ENCODE measurements at regions not wholly inside any gene's neighbourhood (a gene's known extent, or its start where the extent isn't known, plus 50 kb on each side); places are given as distances from the start of the nearest gene placed in this dataset.

DNA sequence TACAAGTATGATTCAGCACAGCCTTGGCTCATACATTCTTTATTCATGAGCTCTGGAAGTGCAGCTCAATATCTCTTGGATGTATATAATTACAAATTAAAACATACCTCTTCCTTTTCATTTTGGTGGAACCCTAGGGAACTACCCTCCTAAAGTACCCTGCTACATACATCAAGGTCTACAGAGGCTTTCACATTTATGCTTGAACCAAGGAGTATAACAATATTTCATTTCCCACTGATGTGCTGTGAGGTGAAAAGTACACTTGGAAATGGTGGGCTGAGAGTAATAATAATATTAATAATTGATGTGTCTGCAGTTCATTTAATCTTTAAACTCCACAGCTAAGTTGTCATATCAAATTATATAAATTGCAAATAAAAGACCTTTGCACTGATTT is 142.2 kb upstream of the LRRC3B start:
- TF ChIP-seq, protein P1, sequence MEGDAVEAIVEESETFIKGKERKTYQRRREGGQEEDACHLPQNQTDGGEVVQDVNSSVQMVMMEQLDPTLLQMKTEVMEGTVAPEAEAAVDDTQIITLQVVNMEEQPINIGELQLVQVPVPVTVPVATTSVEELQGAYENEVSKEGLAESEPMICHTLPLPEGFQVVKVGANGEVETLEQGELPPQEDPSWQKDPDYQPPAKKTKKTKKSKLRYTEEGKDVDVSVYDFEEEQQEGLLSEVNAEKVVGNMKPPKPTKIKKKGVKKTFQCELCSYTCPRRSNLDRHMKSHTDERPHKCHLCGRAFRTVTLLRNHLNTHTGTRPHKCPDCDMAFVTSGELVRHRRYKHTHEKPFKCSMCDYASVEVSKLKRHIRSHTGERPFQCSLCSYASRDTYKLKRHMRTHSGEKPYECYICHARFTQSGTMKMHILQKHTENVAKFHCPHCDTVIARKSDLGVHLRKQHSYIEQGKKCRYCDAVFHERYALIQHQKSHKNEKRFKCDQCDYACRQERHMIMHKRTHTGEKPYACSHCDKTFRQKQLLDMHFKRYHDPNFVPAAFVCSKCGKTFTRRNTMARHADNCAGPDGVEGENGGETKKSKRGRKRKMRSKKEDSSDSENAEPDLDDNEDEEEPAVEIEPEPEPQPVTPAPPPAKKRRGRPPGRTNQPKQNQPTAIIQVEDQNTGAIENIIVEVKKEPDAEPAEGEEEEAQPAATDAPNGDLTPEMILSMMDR (conservative IDR thresholded peaks at IDR 0.05): no peak
- TF ChIP-seq ZFX (IDR thresholded peaks at IDR 0.05): no peak
